ENCODE measurements at regions not wholly inside any gene's neighbourhood (a gene's known extent, or its start where the extent isn't known, plus 50 kb on each side); places are given as distances from the start of the nearest gene placed in this dataset.

- H3K9me3 Mint-ChIP-seq: peaks cover 0 to 2% (median 0%) of the 10 kb centered on the region in 3 donors
Observed at GRCh38 chr17:17398188-17398942, 78.4 kb upstream of the MED9 start.

GRCh38 chr17:17398943-17399926, 77.6 kb upstream of the MED9 start:
- Mint-ChIP-seq H3K27me3 (peaks cover 4% of the 10 kb centered on the region), H3K4me3 (no peak overlapping the region), H3K27ac (no peak overlapping the region), H3K9me3 (peaks cover 0 to 2% (median 0%) of the 10 kb centered on the region in 3 donors), H3K36me3 (no peaks in the 10 kb centered on the region), H3K4me1 (peaks cover 9 to 23% (median 21%) of the 10 kb centered on the region in 3 donors)

More at GRCh38 chr17:17398188-17398942, 78.4 kb upstream of the MED9 start:
- Mint-ChIP-seq H3K27me3 (no peaks in the 10 kb centered on the region), H3K4me3 (no peak overlapping the region), H3K36me3 (no peaks in the 10 kb centered on the region), H3K27ac (no peak overlapping the region), H3K4me1 (peaks cover 4 to 14% (median 14%) of the 10 kb centered on the region in 3 donors)

- no peaks in the 10 kb centered on the region for H3K36me3 Mint-ChIP-seq
- H3K4me1 Mint-ChIP-seq: peaks cover 9 to 31% (median 21%) of the 10 kb centered on the region in 3 donors
- H3K4me3 Mint-ChIP-seq: no peak overlapping the region
- H3K27ac Mint-ChIP-seq: no peak overlapping the region
- peaks cover 4% of the 10 kb centered on the region for H3K27me3 Mint-ChIP-seq
- peaks cover 0 to 2% (median 0%) of the 10 kb centered on the region in 3 donors for H3K9me3 Mint-ChIP-seq
Observed at GRCh38 chr17:17400070-17400469, 76.7 kb upstream of the MED9 start.

- Mint-ChIP-seq H3K27ac (peak overlapping the region in 1 of 3 donors; percentile 63), H3K36me3 (no peaks in the 10 kb centered on the region), H3K27me3 (peaks cover 4% of the 10 kb centered on the region), H3K4me3 (no peak overlapping the region), H3K4me1 (peaks cover 9 to 31% (median 21%) of the 10 kb centered on the region in 3 donors), H3K9me3 (peaks cover 0 to 2% (median 0%) of the 10 kb centered on the region in 3 donors)
Observed at GRCh38 chr17:17400566-17401184, 76.1 kb upstream of the MED9 start.

- Mint-ChIP-seq H3K9me3 (peaks cover 0 to 2% (median 0%) of the 10 kb centered on the region in 3 donors), H3K4me1 (peaks cover 9 to 31% (median 21%) of the 10 kb centered on the region in 3 donors), H3K27me3 (peaks cover 4% of the 10 kb centered on the region), H3K27ac (no peak overlapping the region), H3K4me3 (no peak overlapping the region), H3K36me3 (peaks cover 2% of the 10 kb centered on the region)
Observed at GRCh38 chr17:17401271-17401781, 75.5 kb upstream of the MED9 start.

- Mint-ChIP-seq H3K27me3 (peaks cover 4% of the 10 kb centered on the region), H3K4me1 (peaks cover 5 to 31% (median 21%) of the 10 kb centered on the region in 3 donors), H3K9me3 (peaks cover 0 to 2% (median 0%) of the 10 kb centered on the region in 3 donors), H3K27ac (peak overlapping the region in 1 of 3 donors; percentile 16), H3K4me3 (peak overlapping the region in 2 of 4 donors; percentile 73 to 90), H3K36me3 (peaks cover 2% of the 10 kb centered on the region)
Observed at GRCh38 chr17:17402558-17402957, 74.2 kb upstream of the MED9 start.

GRCh38 chr17:17403065-17403464, 73.7 kb upstream of the MED9 start:
- H3K4me1 Mint-ChIP-seq: peaks cover 5 to 34% (median 21%) of the 10 kb centered on the region in 3 donors
- H3K4me3 Mint-ChIP-seq: peak overlapping the region in 3 of 4 donors; percentile 30 to 90 (median 57)
- H3K36me3 Mint-ChIP-seq: peaks cover 2% of the 10 kb centered on the region
- peak overlapping the region in 1 of 3 donors; percentile 92 for H3K27ac Mint-ChIP-seq
- H3K27me3 Mint-ChIP-seq: peaks cover 4% of the 10 kb centered on the region
- H3K9me3 Mint-ChIP-seq: peaks cover 0 to 2% (median 1%) of the 10 kb centered on the region in 3 donors

GRCh38 chr17:17403899-17404576, 72.8 kb upstream of the MED9 start:
- peaks cover 2% of the 10 kb centered on the region for H3K36me3 Mint-ChIP-seq
- H3K4me3 Mint-ChIP-seq: peak overlapping the region; percentile 10 to 90 (median 73)
- H3K27ac Mint-ChIP-seq: peak overlapping the region in 2 of 3 donors; percentile 79 to 92
- peaks cover 4% of the 10 kb centered on the region for H3K27me3 Mint-ChIP-seq
- peaks cover 0 to 2% (median 2%) of the 10 kb centered on the region in 3 donors for H3K9me3 Mint-ChIP-seq
- peaks cover 5 to 34% (median 21%) of the 10 kb centered on the region in 3 donors for H3K4me1 Mint-ChIP-seq

GRCh38 chr17:17405673-17406072, 71.1 kb upstream of the MED9 start:
- Mint-ChIP-seq H3K27ac (peak overlapping the region in 1 of 3 donors; percentile 64), H3K4me1 (peaks cover 5 to 34% (median 18%) of the 10 kb centered on the region in 3 donors), H3K27me3 (peaks cover 7% of the 10 kb centered on the region), H3K9me3 (peaks cover 0 to 2% (median 2%) of the 10 kb centered on the region in 3 donors), H3K4me3 (no peak overlapping the region), H3K36me3 (peaks cover 2% of the 10 kb centered on the region)

- H3K27ac Mint-ChIP-seq: peak overlapping the region in 1 of 3 donors; percentile 64
- H3K4me1 Mint-ChIP-seq: peaks cover 5 to 32% (median 18%) of the 10 kb centered on the region in 3 donors
- H3K4me3 Mint-ChIP-seq: no peak overlapping the region
- peaks cover 0 to 2% (median 0%) of the 10 kb centered on the region in 3 donors for H3K9me3 Mint-ChIP-seq
- H3K36me3 Mint-ChIP-seq: peaks cover 2% of the 10 kb centered on the region
- peaks cover 7% of the 10 kb centered on the region for H3K27me3 Mint-ChIP-seq
Observed at GRCh38 chr17:17406225-17406624, 70.6 kb upstream of the MED9 start.

GRCh38 chr17:17408236-17408794, 68.5 kb upstream of the MED9 start:
- Mint-ChIP-seq H3K27ac (peak overlapping the region in 1 of 3 donors; percentile 64), H3K4me1 (peaks cover 5 to 23% (median 7%) of the 10 kb centered on the region in 3 donors)

GRCh38 chr17:17410357-17410756, 66.4 kb upstream of the MED9 start:
- Mint-ChIP-seq H3K4me3 (no peak overlapping the region), H3K27ac (no peak overlapping the region), H3K36me3 (peaks cover 2% of the 10 kb centered on the region), H3K4me1 (peaks cover 4 to 17% (median 16%) of the 10 kb centered on the region in 3 donors), H3K27me3 (peaks cover 23% of the 10 kb centered on the region), H3K9me3 (peaks cover 0 to 2% (median 0%) of the 10 kb centered on the region in 3 donors)

More at GRCh38 chr17:17408236-17408794, 68.5 kb upstream of the MED9 start:
- peaks cover 2% of the 10 kb centered on the region for H3K36me3 Mint-ChIP-seq
- peaks cover 13% of the 10 kb centered on the region for H3K27me3 Mint-ChIP-seq
- peak overlapping the region in 1 of 4 donors; percentile 23 for H3K4me3 Mint-ChIP-seq
- peaks cover 0 to 2% (median 0%) of the 10 kb centered on the region in 3 donors for H3K9me3 Mint-ChIP-seq

GRCh38 chr17:17411692-17412091, 65.1 kb upstream of the MED9 start:
- peaks cover 0 to 2% (median 0%) of the 10 kb centered on the region in 3 donors for H3K9me3 Mint-ChIP-seq
- no peak overlapping the region for H3K27ac Mint-ChIP-seq
- H3K4me3 Mint-ChIP-seq: no peak overlapping the region
- H3K4me1 Mint-ChIP-seq: peaks cover 9 to 19% (median 17%) of the 10 kb centered on the region in 3 donors
- peaks cover 23% of the 10 kb centered on the region for H3K27me3 Mint-ChIP-seq
- H3K36me3 Mint-ChIP-seq: no peaks in the 10 kb centered on the region

All from IgD-negative memory B cell (primary cell).